GM08714 (cell line): ENCODE measurements at regions not wholly inside any gene's neighbourhood (a gene's known extent, or its start where the extent isn't known, plus 50 kb on each side); places are given as distances from the start of the nearest gene placed in this dataset.
"Not testable (repeated sequence)": the region's sequence is repeated elsewhere in the genome, so short reads cannot be mapped to it uniquely, and the experiment has no call there.

Experiments
- H3K4me3 ChIP-seq: fragments of 200-500 bp; sonication (Bioruptor generic); 2 replicates; pipeline ENCODE4 v1.5.1; 2014; ENCODE audit warnings: mild to moderate bottlenecking, low read length, inconsistent platforms
- ZNF274 ChIP-seq: IDR thresholded peaks from 2 replicates; pipeline ENCODE4 v1.6.1; 2012; ENCODE audit warnings: mild to moderate bottlenecking, low read depth, low read length

DNA sequence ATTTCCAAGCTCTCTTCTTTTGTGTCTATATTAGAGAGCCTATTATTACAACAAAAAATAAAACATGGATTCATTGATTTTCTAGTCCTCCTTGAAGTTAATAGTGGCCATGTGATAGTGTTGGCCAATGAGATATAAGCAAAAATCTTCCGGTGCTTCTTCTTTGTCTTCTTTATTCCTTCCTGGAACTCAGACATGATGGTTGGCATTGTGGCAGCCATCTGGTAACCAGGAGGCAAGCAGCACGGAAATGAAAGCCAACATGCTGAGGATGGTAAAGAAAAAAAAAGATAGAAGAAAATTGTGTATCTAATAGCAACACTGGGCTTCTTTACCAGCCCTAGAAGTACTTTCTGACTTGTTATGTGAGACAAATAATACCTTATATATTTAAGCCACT lies 50.8 kb upstream of the SEL1L start:
- no peak for TF ChIP-seq ZNF274
- H3K4me3 ChIP-seq = no peak overlapping the region

GRCh38 chr14:81589381-81590065 lies 55.9 kb upstream of the SEL1L start:
- no peak for TF ChIP-seq ZNF274
- H3K4me3 ChIP-seq = no peak overlapping the region

DNA sequence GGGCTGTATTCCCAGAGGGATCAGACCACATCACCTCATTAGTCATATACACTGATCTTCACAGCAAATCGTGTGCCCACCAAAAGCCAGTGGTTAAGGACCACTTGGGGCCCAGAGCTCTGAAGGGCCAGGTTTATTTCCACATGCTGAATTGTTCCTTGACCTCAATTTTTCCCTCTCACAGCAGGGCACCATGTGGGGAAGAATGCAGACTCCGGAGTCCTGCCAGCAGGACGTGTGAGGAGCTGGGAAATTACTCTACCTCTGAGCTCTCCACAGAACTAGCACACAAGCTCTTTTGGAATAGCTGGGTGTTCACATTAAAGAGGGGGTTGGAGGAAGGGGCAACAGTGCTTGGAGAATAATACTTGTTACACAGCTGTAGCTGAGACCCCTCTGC lies 57.6 kb upstream of the SEL1L start:
- no peak overlapping the region for H3K4me3 ChIP-seq
- TF ChIP-seq ZNF274 = no peak

DNA sequence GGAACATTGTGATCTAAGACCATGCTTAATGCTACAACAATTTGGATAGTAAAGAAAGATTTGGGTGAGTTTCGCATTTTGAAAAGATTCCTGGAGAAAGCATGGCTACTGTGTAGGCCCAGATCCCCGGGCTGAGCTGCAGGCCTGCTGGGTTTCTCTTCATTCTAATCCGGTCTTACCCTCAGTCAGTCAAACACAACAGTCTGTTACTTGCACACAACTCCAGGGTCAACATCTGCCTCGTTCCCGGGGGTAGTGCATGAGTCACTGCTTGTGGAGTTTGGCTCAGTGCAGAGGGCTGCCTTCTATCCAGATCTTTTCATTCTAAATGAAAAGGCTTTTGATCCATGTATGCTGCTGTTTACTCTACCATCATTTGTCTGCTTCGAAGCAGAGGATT lies 60.4 kb upstream of the SEL1L start:
- no peak overlapping the region for H3K4me3 ChIP-seq

DNA sequence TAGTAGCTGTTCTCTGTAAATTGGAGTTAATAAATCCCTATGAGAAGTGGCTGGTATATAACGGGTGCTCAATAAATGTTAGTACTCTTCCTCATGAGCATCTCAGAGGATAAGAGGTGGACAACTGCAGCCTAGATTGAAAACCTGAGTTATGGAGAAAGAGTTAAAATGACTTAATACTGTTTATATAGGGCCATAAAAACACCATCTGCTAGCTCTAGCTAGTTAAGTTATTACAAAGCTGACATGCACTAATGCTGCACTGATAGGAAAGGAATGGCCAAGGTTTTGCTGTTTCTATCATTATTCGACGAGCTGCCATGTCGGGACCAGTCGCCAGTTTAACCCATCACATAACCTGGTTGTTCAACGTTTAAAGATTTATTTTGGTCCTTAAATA lies 72.0 kb upstream of the SEL1L start:
- no peak overlapping the region for H3K4me3 ChIP-seq
- no peak for TF ChIP-seq ZNF274

More for the DNA sequence above, 60.4 kb upstream of the SEL1L start:
- no peak for TF ChIP-seq ZNF274

DNA sequence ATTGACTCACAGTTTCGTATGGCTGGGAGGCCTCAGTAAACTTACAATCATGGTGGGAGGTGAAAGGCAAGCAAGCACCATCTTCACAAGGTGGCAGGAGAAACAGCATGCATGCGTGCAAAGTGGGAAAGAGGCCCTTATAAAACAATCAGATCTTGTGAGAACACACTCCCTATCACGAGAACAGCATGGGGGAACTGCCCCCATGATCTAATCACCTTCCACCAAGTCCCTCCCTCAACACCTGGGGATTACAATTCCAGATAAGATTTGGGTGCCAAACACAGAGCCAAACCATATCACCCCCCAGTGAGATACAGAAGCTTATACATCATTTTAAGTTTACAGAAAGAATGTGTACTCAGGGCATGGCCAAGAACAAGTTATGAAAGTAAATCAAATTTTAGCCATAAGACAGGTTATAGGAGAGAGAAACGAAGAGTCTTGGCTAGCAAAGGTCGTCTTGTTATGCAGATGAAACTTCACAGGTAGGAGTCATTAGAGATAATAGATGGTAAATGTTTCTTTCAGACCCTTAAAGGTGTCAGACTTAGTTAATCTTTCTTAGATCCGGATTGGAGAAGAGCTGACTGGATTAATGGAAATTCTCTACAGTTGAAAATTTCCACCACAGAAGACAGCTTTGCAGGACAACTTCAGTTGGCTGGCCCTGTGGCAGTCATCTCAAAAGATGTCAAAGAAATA lies 79.8 kb upstream of the SEL1L start:
- no peak for TF ChIP-seq ZNF274

DNA sequence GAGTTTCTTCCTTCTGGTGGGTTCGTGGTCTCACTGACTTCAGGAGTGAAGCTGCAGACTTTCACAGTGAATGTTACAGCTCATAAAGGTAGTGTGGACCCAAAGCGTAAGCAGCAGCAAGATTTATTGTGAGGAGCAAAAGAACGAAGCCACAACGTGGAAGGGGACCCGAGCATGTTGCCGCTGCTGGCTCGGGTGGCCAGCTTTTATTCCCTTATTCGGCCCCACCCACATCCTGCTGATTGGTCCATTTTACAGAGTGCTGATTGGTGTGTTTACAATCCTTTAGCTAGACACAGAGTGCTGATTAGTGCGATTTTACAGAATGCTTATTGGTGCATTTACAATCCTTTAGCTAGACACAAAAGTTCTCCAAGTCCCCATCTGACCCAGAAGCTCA lies 80.6 kb upstream of the SEL1L start:
- not testable (repeated sequence) for H3K4me3 ChIP-seq

More for the DNA sequence above, 79.8 kb upstream of the SEL1L start:
- no peak overlapping the region for H3K4me3 ChIP-seq

DNA sequence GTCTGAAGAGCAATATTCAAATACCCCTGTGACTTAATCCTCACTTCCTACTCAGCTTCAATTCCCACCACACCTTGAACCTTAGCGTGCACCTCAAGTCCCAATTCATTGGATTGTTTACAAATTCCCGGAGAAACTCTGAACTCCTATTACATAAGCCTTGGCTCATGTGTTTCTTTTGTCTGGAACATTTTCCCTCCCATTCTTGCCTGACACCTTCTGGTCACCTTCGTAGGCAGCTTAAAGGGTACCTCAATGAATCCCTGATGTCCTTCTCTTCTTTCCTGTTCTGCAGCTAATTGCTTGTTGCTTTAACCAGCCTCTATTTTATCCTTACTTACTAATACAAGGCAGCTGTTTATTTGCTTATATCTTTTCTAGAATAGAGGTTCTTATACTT lies 85.0 kb upstream of the SEL1L start:
- no peak for TF ChIP-seq ZNF274
- no peak overlapping the region for H3K4me3 ChIP-seq

- no peak for TF ChIP-seq ZNF274
These were observed 86.2 kb upstream of the SEL1L start for GRCh38 chr14:81619816-81620215.

GRCh38 chr14:81623771-81624396 lies 90.2 kb upstream of the SEL1L start:
- H3K4me3 ChIP-seq = not testable (repeated sequence)

More at GRCh38 chr14:81619816-81620215, 86.2 kb upstream of the SEL1L start:
- H3K4me3 ChIP-seq = no peak overlapping the region

GRCh38 chr14:81625343-81625742 lies 91.7 kb upstream of the SEL1L start:
- no peak for TF ChIP-seq ZNF274
- no peak overlapping the region for H3K4me3 ChIP-seq

DNA sequence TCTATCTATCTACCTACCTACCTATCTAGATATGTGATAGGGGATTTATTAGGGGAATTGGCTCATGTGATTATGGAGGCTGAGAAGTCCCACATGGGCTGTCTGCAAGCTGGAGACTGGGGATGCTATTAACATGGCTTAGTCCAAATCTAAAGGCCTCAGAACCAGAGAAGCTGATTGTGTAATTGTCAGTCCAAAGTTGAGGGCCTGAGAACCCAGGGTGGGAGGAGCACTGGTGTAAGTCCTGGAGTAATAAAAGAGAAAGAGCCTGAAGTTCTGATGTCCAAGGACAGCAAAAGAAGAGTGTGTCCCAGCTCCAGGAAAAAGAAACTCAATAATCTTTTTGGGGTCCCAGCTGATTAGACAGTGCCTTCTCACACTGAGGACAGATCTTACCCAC lies 98.5 kb upstream of the SEL1L start:
- TF ChIP-seq ZNF274 = no peak
- H3K4me3 ChIP-seq = no peak overlapping the region

DNA sequence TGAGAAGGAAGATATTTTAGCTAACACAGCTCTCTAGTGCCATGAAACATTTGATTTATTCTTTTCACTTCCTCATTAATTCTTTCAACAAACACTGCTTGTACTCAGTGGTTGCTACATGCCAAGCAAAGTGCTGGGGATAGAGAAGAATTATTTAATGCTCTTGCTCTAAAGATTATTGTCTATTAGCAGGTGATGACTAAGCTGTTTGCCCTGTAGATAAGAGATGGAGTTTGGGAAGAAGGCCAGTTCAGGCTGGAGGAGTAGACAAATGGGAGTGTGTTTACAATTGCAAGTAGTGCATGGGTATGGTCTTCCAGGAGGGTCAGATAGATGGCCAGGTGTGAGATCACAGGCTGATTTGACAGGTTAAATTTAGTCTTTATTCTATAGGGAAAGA lies 99.8 kb upstream of the SEL1L start:
- TF ChIP-seq ZNF274 = no peak

GRCh38 chr14:81637639-81638038 lies 104.0 kb upstream of the SEL1L start:
- no peak overlapping the region for H3K4me3 ChIP-seq
- TF ChIP-seq ZNF274 = no peak

More for the DNA sequence above, 99.8 kb upstream of the SEL1L start:
- no peak overlapping the region for H3K4me3 ChIP-seq

DNA sequence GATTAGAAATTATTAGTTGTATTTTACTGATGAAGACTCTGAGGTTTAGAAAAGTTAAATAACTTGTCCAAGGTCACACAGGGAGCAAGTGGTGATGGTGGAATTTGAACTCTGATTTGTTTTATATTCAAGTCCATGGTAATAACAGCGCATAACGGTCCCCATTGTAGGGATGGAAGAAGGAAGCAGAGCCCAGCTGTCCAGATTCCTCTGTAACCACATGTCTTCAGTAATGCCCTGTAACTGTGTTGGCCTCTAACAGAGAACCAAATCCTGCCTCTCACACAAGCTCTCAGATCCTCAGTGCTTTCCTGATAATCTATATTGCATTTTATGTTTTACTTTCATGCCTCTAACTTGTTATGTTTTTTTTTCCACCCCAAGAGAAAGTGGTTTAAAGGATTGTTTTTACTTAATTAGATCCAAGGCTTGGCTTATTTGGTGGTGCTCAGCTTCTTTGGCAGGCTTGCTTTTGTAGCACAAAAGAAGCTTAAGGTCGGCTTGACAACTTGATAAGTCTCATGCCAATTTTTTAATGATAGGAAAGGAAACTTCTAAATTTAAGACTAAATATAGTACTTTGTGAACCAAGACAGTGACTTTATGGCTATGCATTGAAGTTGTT lies 105.1 kb upstream of the SEL1L start:
- H3K4me3 ChIP-seq = no peak overlapping the region
- TF ChIP-seq ZNF274 = no peak
